ENCODE measurements at regions not wholly inside any gene's neighbourhood (a gene's known extent, or its start where the extent isn't known, plus 50 kb on each side); places are given as distances from the start of the nearest gene placed in this dataset.

- peaks cover 0 to 13% (median 0%) of the 10 kb centered on the region in 7 donors for H3K9me3 Mint-ChIP-seq
Measured at GRCh38 chr13:90016688-90017087, 1330.8 kb upstream of the MIR17HG start.

GRCh38 chr13:90020536-90021070 lies 1326.9 kb upstream of the MIR17HG start:
- Histone ChIP-seq H3K27me3 (ENCODE audit: control insufficient read depth, insufficient read depth, low read length) (no peaks in the 10 kb centered on the region), H3K9me3 (ENCODE audit: control insufficient read depth in 2 of 2, low read length in 2 of 2) (peaks cover 0 to 2% of the 10 kb centered on the region in 2 experiments), H3K4me3 (ENCODE audit: low read depth, low read length) (no peak overlapping the region), H3K36me3 (ENCODE audit: control insufficient read depth, insufficient read depth, low read length) (no peaks in the 10 kb centered on the region), H3K27ac (ENCODE audit: insufficient read depth, low read length, poor library complexity, severe bottlenecking) (no peak overlapping the region), H3K4me1 (ENCODE audit: control insufficient read depth, insufficient read depth, low read length, poor library complexity, severe bottlenecking) (no peaks in the 10 kb centered on the region)
- DNase-seq (no peak), ATAC-seq (ENCODE audit: low read depth in 2 of 2) (no peak)
- Mint-ChIP-seq H3K4me3 (no peak overlapping the region), H3K36me3 (no peaks in the 10 kb centered on the region), H3K4me1 (no peaks in the 10 kb centered on the region), H3K27ac (no peak overlapping the region), H3K9me3 (peaks cover 0 to 8% (median 0%) of the 10 kb centered on the region in 7 donors), H3K27me3 (no peaks in the 10 kb centered on the region)

More at GRCh38 chr13:90016688-90017087, 1330.8 kb upstream of the MIR17HG start:
- no peak overlapping the region for H3K4me3 Mint-ChIP-seq
- H3K4me1 Mint-ChIP-seq: no peaks in the 10 kb centered on the region
- DNase-seq: no peak
- H3K4me3 ChIP-seq (ENCODE audit: low read depth, low read length): no peak overlapping the region
- no peak for ATAC-seq (ENCODE audit: low read depth in 2 of 2)
- H3K27ac ChIP-seq (ENCODE audit: insufficient read depth, low read length, poor library complexity, severe bottlenecking): no peak overlapping the region
- H3K4me1 ChIP-seq (ENCODE audit: control insufficient read depth, insufficient read depth, low read length, poor library complexity, severe bottlenecking): no peaks in the 10 kb centered on the region
- H3K27ac Mint-ChIP-seq: no peak overlapping the region
- H3K27me3 Mint-ChIP-seq: no peaks in the 10 kb centered on the region
- H3K36me3 ChIP-seq (ENCODE audit: control insufficient read depth, insufficient read depth, low read length): no peaks in the 10 kb centered on the region
- H3K27me3 ChIP-seq (ENCODE audit: control insufficient read depth, insufficient read depth, low read length): no peaks in the 10 kb centered on the region
- H3K36me3 Mint-ChIP-seq: no peaks in the 10 kb centered on the region
- peaks cover 0 to 2% of the 10 kb centered on the region in 2 experiments for H3K9me3 ChIP-seq (ENCODE audit: control insufficient read depth in 2 of 2, low read length in 2 of 2)

- H3K36me3 Mint-ChIP-seq: no peaks in the 10 kb centered on the region
- no peak overlapping the region for H3K4me3 Mint-ChIP-seq
- Histone ChIP-seq H3K4me3 (ENCODE audit: low read depth, low read length) (no peak overlapping the region), H3K9me3 (ENCODE audit: control insufficient read depth in 2 of 2, low read length in 2 of 2) (peaks cover 2 to 27% of the 10 kb centered on the region in 2 experiments), H3K36me3 (ENCODE audit: control insufficient read depth, insufficient read depth, low read length) (no peaks in the 10 kb centered on the region), H3K27me3 (ENCODE audit: control insufficient read depth, insufficient read depth, low read length) (no peaks in the 10 kb centered on the region), H3K27ac (ENCODE audit: insufficient read depth, low read length, poor library complexity, severe bottlenecking) (no peak overlapping the region), H3K4me1 (ENCODE audit: control insufficient read depth, insufficient read depth, low read length, poor library complexity, severe bottlenecking) (no peaks in the 10 kb centered on the region)
- no peaks in the 10 kb centered on the region for H3K4me1 Mint-ChIP-seq
- H3K9me3 Mint-ChIP-seq: peaks cover 0 to 32% (median 13%) of the 10 kb centered on the region in 7 donors
- ATAC-seq (ENCODE audit: low read depth in 2 of 2) (no peak), DNase-seq (no peak)
- H3K27me3 Mint-ChIP-seq: no peaks in the 10 kb centered on the region
- H3K27ac Mint-ChIP-seq: no peak overlapping the region
Measured at GRCh38 chr13:90027409-90027808, 1320.1 kb upstream of the MIR17HG start.

GRCh38 chr13:90032313-90032712 lies 1315.2 kb upstream of the MIR17HG start:
- H3K4me3 ChIP-seq (ENCODE audit: low read depth, low read length): no peak overlapping the region
- H3K27ac Mint-ChIP-seq: no peak overlapping the region
- no peak overlapping the region for H3K27ac ChIP-seq (ENCODE audit: insufficient read depth, low read length, poor library complexity, severe bottlenecking)
- H3K27me3 ChIP-seq (ENCODE audit: control insufficient read depth, insufficient read depth, low read length): no peaks in the 10 kb centered on the region
- peaks cover 0 to 21% (median 12%) of the 10 kb centered on the region in 7 donors for H3K9me3 Mint-ChIP-seq
- no peaks in the 10 kb centered on the region for H3K36me3 Mint-ChIP-seq
- H3K4me1 ChIP-seq (ENCODE audit: control insufficient read depth, insufficient read depth, low read length, poor library complexity, severe bottlenecking): no peaks in the 10 kb centered on the region
- no peaks in the 10 kb centered on the region for H3K36me3 ChIP-seq (ENCODE audit: control insufficient read depth, insufficient read depth, low read length)
- ATAC-seq (ENCODE audit: low read depth in 2 of 2) (no peak), DNase-seq (no peak)
- no peaks in the 10 kb centered on the region for H3K4me1 Mint-ChIP-seq
- no peak overlapping the region for H3K4me3 Mint-ChIP-seq
- no peaks in the 10 kb centered on the region for H3K27me3 Mint-ChIP-seq
- peaks cover 0 to 26% of the 10 kb centered on the region in 2 experiments for H3K9me3 ChIP-seq (ENCODE audit: control insufficient read depth in 2 of 2, low read length in 2 of 2)

GRCh38 chr13:90032841-90033493 lies 1314.5 kb upstream of the MIR17HG start:
- no peak overlapping the region for H3K4me3 ChIP-seq (ENCODE audit: low read depth, low read length)
- ATAC-seq (ENCODE audit: low read depth in 2 of 2) (peak in 1 of 2 donors; percentile 16), DNase-seq (no peak)
- H3K4me1 ChIP-seq (ENCODE audit: control insufficient read depth, insufficient read depth, low read length, poor library complexity, severe bottlenecking): no peaks in the 10 kb centered on the region
- H3K27me3 Mint-ChIP-seq: no peaks in the 10 kb centered on the region
- H3K4me3 Mint-ChIP-seq: no peak overlapping the region
- H3K27ac Mint-ChIP-seq: no peak overlapping the region
- peaks cover 0 to 21% (median 12%) of the 10 kb centered on the region in 7 donors for H3K9me3 Mint-ChIP-seq
- peaks cover 0 to 20% of the 10 kb centered on the region in 2 experiments for H3K9me3 ChIP-seq (ENCODE audit: control insufficient read depth in 2 of 2, low read length in 2 of 2)
- H3K36me3 Mint-ChIP-seq: no peaks in the 10 kb centered on the region
- no peak overlapping the region for H3K27ac ChIP-seq (ENCODE audit: insufficient read depth, low read length, poor library complexity, severe bottlenecking)
- H3K36me3 ChIP-seq (ENCODE audit: control insufficient read depth, insufficient read depth, low read length): no peaks in the 10 kb centered on the region
- H3K4me1 Mint-ChIP-seq: no peaks in the 10 kb centered on the region
- H3K27me3 ChIP-seq (ENCODE audit: control insufficient read depth, insufficient read depth, low read length): no peaks in the 10 kb centered on the region

- no peaks in the 10 kb centered on the region for H3K36me3 ChIP-seq (ENCODE audit: control insufficient read depth, insufficient read depth, low read length)
- no peaks in the 10 kb centered on the region for H3K4me1 Mint-ChIP-seq
- no peaks in the 10 kb centered on the region for H3K4me1 ChIP-seq (ENCODE audit: control insufficient read depth, insufficient read depth, low read length, poor library complexity, severe bottlenecking)
- no peak overlapping the region for H3K4me3 Mint-ChIP-seq
- H3K27ac ChIP-seq (ENCODE audit: insufficient read depth, low read length, poor library complexity, severe bottlenecking): no peak overlapping the region
- DNase-seq (no peak), ATAC-seq (ENCODE audit: low read depth in 2 of 2) (no peak)
- peaks cover 2 to 21% (median 5%) of the 10 kb centered on the region in 7 donors for H3K9me3 Mint-ChIP-seq
- H3K36me3 Mint-ChIP-seq: no peaks in the 10 kb centered on the region
- H3K27ac Mint-ChIP-seq: no peak overlapping the region
- H3K27me3 Mint-ChIP-seq: no peaks in the 10 kb centered on the region
- no peak overlapping the region for H3K4me3 ChIP-seq (ENCODE audit: low read depth, low read length)
- no peaks in the 10 kb centered on the region for H3K27me3 ChIP-seq (ENCODE audit: control insufficient read depth, insufficient read depth, low read length)
- H3K9me3 ChIP-seq (ENCODE audit: control insufficient read depth in 2 of 2, low read length in 2 of 2): no peaks in the 10 kb centered on the region
Measured at GRCh38 chr13:90039516-90039915, 1308.0 kb upstream of the MIR17HG start.

GRCh38 chr13:90047600-90047999 lies 1299.9 kb upstream of the MIR17HG start:
- Histone ChIP-seq H3K4me1 (ENCODE audit: control insufficient read depth, insufficient read depth, low read length, poor library complexity, severe bottlenecking) (no peaks in the 10 kb centered on the region), H3K27me3 (ENCODE audit: control insufficient read depth, insufficient read depth, low read length) (no peaks in the 10 kb centered on the region), H3K4me3 (ENCODE audit: low read depth, low read length) (no peak overlapping the region), H3K36me3 (ENCODE audit: control insufficient read depth, insufficient read depth, low read length) (no peaks in the 10 kb centered on the region), H3K27ac (ENCODE audit: insufficient read depth, low read length, poor library complexity, severe bottlenecking) (no peak overlapping the region), H3K9me3 (ENCODE audit: control insufficient read depth in 2 of 2, low read length in 2 of 2) (peaks cover 4 to 18% of the 10 kb centered on the region in 2 experiments)
- H3K4me1 Mint-ChIP-seq: no peaks in the 10 kb centered on the region
- H3K36me3 Mint-ChIP-seq: no peaks in the 10 kb centered on the region
- ATAC-seq (ENCODE audit: low read depth in 2 of 2) (no peak), DNase-seq (no peak)
- no peaks in the 10 kb centered on the region for H3K27me3 Mint-ChIP-seq
- peaks cover 4 to 30% (median 12%) of the 10 kb centered on the region in 7 donors for H3K9me3 Mint-ChIP-seq
- no peak overlapping the region for H3K4me3 Mint-ChIP-seq
- no peak overlapping the region for H3K27ac Mint-ChIP-seq

Measured in CD4-positive, CD25-positive, alpha-beta regulatory T cell (primary cell).